SK-N-SH (cell line): ENCODE measurements at regions not wholly inside any gene's neighbourhood (a gene's known extent, or its start where the extent isn't known, plus 50 kb on each side); places are given as distances from the start of the nearest gene placed in this dataset.

ENCODE experiments used
- CTCF ChIA-PET: fragments of 300-600, 350-600 bp; formaldehyde crosslinking; extraction: SDS; loops from one replicate; lab custom pipeline; 2021; lab: Yijun Ruan, JAX
- POLR2A ChIA-PET: fragments of 350-600 bp; sonication (Branson Sonifier 250); formaldehyde crosslinking; extraction: SDS; loops from one replicate; lab custom pipeline; 2020; ENCODE audit warnings: antibody characterized with exemption, inconsistent platforms; lab: Yijun Ruan, JAX
- DNase-seq: peaks from one replicate; pipeline ENCODE4 v3.0.0; 2012
- H2AFZ ChIP-seq: fragments of 200-600 bp; sonication (generic); 2 replicates; pipeline ENCODE4 v1.8.1; 2016; ENCODE audit warnings: antibody characterized with exemption, mild to moderate bottlenecking, low read depth
- H3F3A ChIP-seq: fragments of 200-600 bp; sonication (generic); replicated peaks from 2 replicates; pipeline ENCODE3; 2016; ENCODE audit warnings: antibody characterized with exemption, mild to moderate bottlenecking; ENCODE audit not compliant: insufficient read depth
- H3K27ac ChIP-seq, 2 experiments: fragments of 200-500 bp in 1 of 2; fragments of 200-600 bp in 1 of 2; sonication (Bioruptor generic) in 1 of 2; sonication (generic), shearing (Covaris generic) in 1 of 2; 2 replicates each; pipeline versions ENCODE4 v1.5.1 to v1.6.1; 2014 to 2016; ENCODE audit warnings: low read depth in 2 of 2, inconsistent platforms in 1 of 2, low read length in 1 of 2, mild to moderate bottlenecking in 1 of 2, mixed read lengths in 1 of 2
- H3K27me3 ChIP-seq: fragments of 200-600 bp; sonication (generic), shearing (Covaris generic); 2 replicates; pipeline ENCODE4 v1.6.1; 2016; ENCODE audit warnings: mixed run types; ENCODE audit not compliant: insufficient read depth
- H3K36me3 ChIP-seq, 2 experiments: fragments of 200-500 bp in 1 of 2; fragments of 200-600 bp in 1 of 2; sonication (Bioruptor generic) in 1 of 2; sonication (generic) in 1 of 2; replicated peaks in 1 of 2; 2 replicates each; pipeline versions ENCODE3 to v1.5.1; 2014 to 2016; ENCODE audit warnings: low read length in 1 of 2, mild to moderate bottlenecking in 1 of 2; ENCODE audit not compliant: insufficient read depth in 2 of 2, control insufficient read depth in 1 of 2
- H3K4me1 ChIP-seq, 2 experiments: fragments of 200-500 bp in 1 of 2; fragments of 200-600 bp in 1 of 2; sonication (Bioruptor generic) in 1 of 2; sonication (generic), shearing (Covaris generic) in 1 of 2; 2 replicates each; pipeline versions ENCODE4 v1.5.1 to v1.6.1; 2014 to 2016; ENCODE audit warnings: low read depth in 1 of 2, low read length in 1 of 2, mixed run types in 1 of 2; ENCODE audit not compliant: insufficient read depth in 2 of 2, control insufficient read depth in 1 of 2
- H3K4me2 ChIP-seq: fragments of 200-600 bp; sonication (generic), shearing (Covaris generic); 2 replicates; pipeline ENCODE4 v1.6.1; 2017; ENCODE audit warnings: mixed run types
- H3K4me3 ChIP-seq, 2 experiments: fragments of 200-500 bp in 1 of 2; fragments of 200-600 bp in 1 of 2; sonication (Bioruptor generic) in 1 of 2; sonication (generic), shearing (Covaris generic) in 1 of 2; 2 replicates each; pipeline versions ENCODE4 v1.5.1 to v1.8.1; 2014 to 2016; ENCODE audit warnings: low read depth in 2 of 2, inconsistent platforms in 1 of 2, low read length in 1 of 2, mild to moderate bottlenecking in 1 of 2, mixed read lengths in 1 of 2, moderate library complexity in 1 of 2
- H3K79me2 ChIP-seq: fragments of 200-600 bp; sonication (generic); 2 replicates; pipeline ENCODE4 v1.8.1; 2017; ENCODE audit warnings: mild to moderate bottlenecking; ENCODE audit not compliant: insufficient read depth
- H3K9ac ChIP-seq: fragments of 200-600 bp; sonication (generic); 2 replicates; pipeline ENCODE4 v1.6.1; 2017; ENCODE audit warnings: mixed run types
- H3K9me2 ChIP-seq: fragments of 200-600 bp; sonication (generic); 2 replicates; pipeline ENCODE4 v1.6.1; 2017; ENCODE audit warnings: mixed run types
- H3K9me3 ChIP-seq: fragments of 200-600 bp; sonication (generic); 2 replicates; pipeline ENCODE4 v1.6.1; 2017; ENCODE audit warnings: mixed run types, mild to moderate bottlenecking, moderate library complexity
- H4K20me1 ChIP-seq: fragments of 200-600 bp; sonication (generic); 2 replicates; pipeline ENCODE4 v1.6.1; 2017; ENCODE audit warnings: mild to moderate bottlenecking, mixed run types; ENCODE audit not compliant: insufficient read depth
- FOSL2 ChIP-seq: IDR thresholded peaks from 2 replicates; pipeline ENCODE4 v1.4.0; 2012; ENCODE audit warnings: low read depth, mild to moderate bottlenecking, moderate library complexity, borderline replicate concordance
- FOXJ3 ChIP-seq: sonication (generic); formaldehyde crosslinking; IDR thresholded peaks from 2 replicates; pipeline ENCODE4 v1.5.1; 2020; ENCODE audit warnings: mild to moderate bottlenecking, missing genetic modification reagents
- GABPA ChIP-seq: IDR thresholded peaks from 2 replicates; pipeline ENCODE4 v1.4.0; 2012; ENCODE audit warnings: low read depth, mild to moderate bottlenecking
- IRF3 ChIP-seq: fragments of 150-350 bp; IDR thresholded peaks from 2 replicates; pipeline ENCODE4 v1.6.1; 2016; ENCODE audit warnings: mild to moderate bottlenecking, low read depth, low read length
- JUND ChIP-seq: IDR thresholded peaks from 2 replicates; pipeline ENCODE4 v1.4.0; 2012
- NRF1 ChIP-seq: IDR thresholded peaks from 2 replicates; pipeline ENCODE4 v1.6.1; 2012; ENCODE audit warnings: low read depth, mild to moderate bottlenecking, low read length
- RAD21 ChIP-seq: IDR thresholded peaks from 2 replicates; pipeline ENCODE4 v1.6.1; 2012; ENCODE audit warnings: mild to moderate bottlenecking, low read length
- RCOR1 ChIP-seq: fragments of 150-350 bp; IDR thresholded peaks from 2 replicates; pipeline ENCODE4 v1.6.1; 2017; ENCODE audit warnings: antibody characterized with exemption, low read length
- RFX5 ChIP-seq: IDR thresholded peaks from 2 replicates; pipeline ENCODE4 v1.6.1; 2012; ENCODE audit warnings: mild to moderate bottlenecking, improper control_type of control experiment, low read length
- SIN3A ChIP-seq: IDR thresholded peaks from 2 replicates; pipeline ENCODE4 v1.6.1; 2012; ENCODE audit warnings: low read depth, mild to moderate bottlenecking, low read length, moderate library complexity, borderline replicate concordance
- ZBTB33 ChIP-seq: IDR thresholded peaks from 2 replicates; pipeline ENCODE4 v1.4.0; 2012; ENCODE audit warnings: low read depth, borderline replicate concordance
- WGBS: methylation state at CpG from one replicate; pipeline ENCODE4 v1.1.6; 2017; ENCODE audit warnings: low lambda C conversion rate; 5-methylcytosine and 5-hydroxymethylcytosine counted together
- TF ChIP-seq, protein P1 (sequence below): IDR thresholded peaks from 2 replicates; pipeline ENCODE4 v1.4.0; 2012; ENCODE audit warnings: low read depth
- TF ChIP-seq, protein P2 (sequence below): IDR thresholded peaks from 2 replicates; pipeline ENCODE4 v1.6.1; 2012; ENCODE audit warnings: mild to moderate bottlenecking, low read depth, low read length, moderate library complexity

DNA sequence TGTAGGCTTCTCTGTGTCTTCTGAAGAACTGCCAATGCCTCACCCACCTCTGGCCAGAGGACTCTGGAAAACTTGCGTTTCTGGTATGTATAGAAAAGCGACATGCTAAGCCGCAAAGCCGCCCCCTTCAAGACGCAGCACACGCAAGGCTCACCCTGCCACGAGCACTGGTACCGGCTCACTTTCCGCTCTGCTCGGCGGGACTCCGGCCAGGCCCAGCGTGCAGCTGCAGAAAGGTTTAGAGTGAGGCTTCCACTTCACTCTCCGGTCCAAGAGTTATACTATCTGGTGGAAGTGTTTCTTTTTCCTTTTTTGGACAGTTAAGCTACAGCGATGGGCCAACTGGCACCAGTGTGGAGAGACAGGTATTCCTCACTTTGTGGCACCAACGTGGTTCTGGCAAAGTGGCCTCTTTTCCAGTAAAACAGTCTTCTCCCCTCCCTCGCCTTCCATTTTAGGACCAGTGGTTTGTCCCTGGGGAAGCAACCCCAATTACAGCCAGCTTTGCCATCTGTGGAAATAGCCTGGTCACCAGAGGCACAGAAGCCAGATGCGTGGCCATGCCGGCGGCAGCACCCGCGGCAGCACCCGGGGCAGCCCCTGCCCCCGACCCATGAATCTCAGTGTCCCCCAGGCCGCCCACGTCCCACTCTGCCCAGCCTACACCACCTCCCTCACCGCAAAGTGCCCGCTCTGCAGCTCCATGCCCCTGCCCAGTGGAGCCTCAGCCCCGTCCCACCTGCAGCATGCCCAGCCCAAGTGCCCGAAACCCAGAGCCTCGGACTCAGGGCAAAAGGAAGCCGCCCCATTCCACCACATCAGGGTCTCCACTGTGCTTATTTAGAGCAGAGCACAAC, 91.6 kb upstream of the CTDP1 start (continued):
- TF ChIP-seq ZBTB33: no peak
- TF ChIP-seq RCOR1: no peak
- TF ChIP-seq IRF3: no peak
- no peak for TF ChIP-seq JUND

DNA sequence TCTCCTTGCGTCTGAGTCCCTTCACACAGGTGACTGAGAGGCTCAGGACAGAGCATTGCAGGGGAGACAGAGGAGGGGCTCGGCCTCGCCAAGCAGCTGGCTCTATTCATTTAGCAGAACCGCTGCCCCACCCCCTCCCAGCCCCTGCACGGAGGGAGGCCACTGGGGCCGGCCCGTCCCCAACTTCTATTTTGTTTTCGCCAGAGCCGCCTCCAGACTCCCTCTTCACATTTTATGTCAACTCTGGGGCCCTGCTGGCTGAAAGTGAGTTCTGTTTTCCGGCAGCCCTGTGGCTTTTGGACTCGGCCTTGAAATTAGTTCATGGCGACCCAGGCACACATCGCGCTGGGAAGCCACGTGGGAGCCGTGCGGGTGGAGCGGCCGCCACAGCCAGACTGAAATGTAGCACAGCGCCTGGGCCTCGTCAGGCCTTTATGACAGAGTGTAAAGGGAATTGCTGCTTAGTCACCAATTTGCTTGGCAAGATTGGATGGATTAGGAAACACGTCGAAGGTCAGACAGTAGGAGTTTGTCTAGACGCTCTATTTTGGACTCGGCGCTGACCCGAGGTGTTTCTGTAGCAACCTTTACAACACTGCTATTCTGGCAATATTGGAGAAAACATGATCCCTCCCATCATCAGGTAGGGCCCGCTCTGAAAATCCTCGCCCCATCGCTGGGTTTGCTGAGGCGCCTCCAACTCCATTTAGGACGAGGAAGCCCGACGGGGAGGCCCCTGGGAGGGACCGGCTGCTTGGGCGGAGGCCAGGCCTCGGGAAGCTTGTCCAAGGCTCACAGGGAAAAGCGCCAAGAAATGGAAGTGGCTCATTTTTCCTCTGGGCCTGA, 90.7 kb upstream of the CTDP1 start:
- no peak for DNase-seq
- no peaks in the 10 kb centered on the region for H3F3A ChIP-seq
- H3K9me2 ChIP-seq: no peaks in the 10 kb centered on the region
- no peak overlapping the region for H2AFZ ChIP-seq
- no peak overlapping the region for H3K27ac ChIP-seq
- H3K4me3 ChIP-seq: no peak overlapping the region
- WGBS: 23% methylated on average over 27 of the region's 38 CpGs
- no peaks in the 10 kb centered on the region for H4K20me1 ChIP-seq
- H3K9me3 ChIP-seq: no peaks in the 10 kb centered on the region
- no peaks in the 10 kb centered on the region for H3K79me2 ChIP-seq
- TF ChIP-seq RCOR1: no peak
- TF ChIP-seq, protein P1, sequence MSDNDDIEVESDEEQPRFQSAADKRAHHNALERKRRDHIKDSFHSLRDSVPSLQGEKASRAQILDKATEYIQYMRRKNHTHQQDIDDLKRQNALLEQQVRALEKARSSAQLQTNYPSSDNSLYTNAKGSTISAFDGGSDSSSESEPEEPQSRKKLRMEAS: peak; percentile 40; the same call in 1 of the 2 replicates
- H3K4me1 ChIP-seq: no peaks in the 10 kb centered on the region
- ChIA-PET CTCF (no interaction called here), POLR2A (no interaction called here)
- H3K36me3 ChIP-seq: no peaks in the 10 kb centered on the region
- no peak overlapping the region for H3K4me2 ChIP-seq
- H3K9ac ChIP-seq: no peak overlapping the region
- peaks cover 61% of the 10 kb centered on the region for H3K27me3 ChIP-seq

DNA sequence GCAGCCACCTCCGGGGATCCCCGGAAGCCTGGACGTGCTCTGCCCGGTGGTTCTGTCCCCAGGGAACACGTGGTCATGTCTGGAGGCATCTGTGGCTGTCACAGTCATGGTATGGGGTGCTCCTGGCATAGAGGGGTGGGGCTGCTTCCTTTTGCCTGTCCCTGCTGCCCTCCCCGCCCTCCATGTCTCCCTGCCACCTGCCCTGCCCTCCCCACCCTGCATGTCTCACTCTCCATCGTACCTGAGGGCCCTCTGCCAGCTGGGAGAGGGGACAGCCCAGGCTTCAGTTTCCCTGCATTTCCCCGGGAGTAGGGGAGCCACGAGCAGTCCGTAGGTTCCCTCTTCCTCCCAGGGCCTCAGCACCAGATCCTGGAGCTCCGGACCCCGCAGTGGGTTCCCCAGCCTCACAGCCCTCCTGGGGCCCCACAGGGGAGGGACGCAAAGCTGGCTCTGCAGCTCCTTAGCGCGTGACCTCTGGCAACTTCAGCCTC, 90.0 kb upstream of the CTDP1 start:
- Histone ChIP-seq H3K9me3 (no peaks in the 10 kb centered on the region), H3K27ac (no peak overlapping the region), H3K36me3 (no peaks in the 10 kb centered on the region), H4K20me1 (no peaks in the 10 kb centered on the region), H3K9ac (no peak overlapping the region), H3F3A (no peaks in the 10 kb centered on the region), H3K79me2 (no peaks in the 10 kb centered on the region), H3K4me2 (no peak overlapping the region), H3K4me1 (no peaks in the 10 kb centered on the region), H3K27me3 (peaks cover 67% of the 10 kb centered on the region), H3K4me3 (no peak overlapping the region), H3K9me2 (no peaks in the 10 kb centered on the region), H2AFZ (no peak overlapping the region)
- POLR2A ChIA-PET: no interaction called here
- 8% methylated on average over 2 of the region's 15 CpGs for WGBS
- DNase-seq: no peak
- CTCF ChIA-PET: interaction anchor here (0.6 kb wide), 1 partner anchor 18 kb away, joined by 3 read pairs; no protein-coding TSS in a partner anchor
- TF ChIP-seq, protein P1: no peak
- TF ChIP-seq NRF1 (no peak), RAD21 (no peak), JUND (no peak), FOSL2 (no peak), SIN3A (no peak), FOXJ3 (CRISPR knock-in tag) (no peak), RFX5 (no peak), RCOR1 (no peak), GABPA (no peak)
- TF ChIP-seq, protein P2, sequence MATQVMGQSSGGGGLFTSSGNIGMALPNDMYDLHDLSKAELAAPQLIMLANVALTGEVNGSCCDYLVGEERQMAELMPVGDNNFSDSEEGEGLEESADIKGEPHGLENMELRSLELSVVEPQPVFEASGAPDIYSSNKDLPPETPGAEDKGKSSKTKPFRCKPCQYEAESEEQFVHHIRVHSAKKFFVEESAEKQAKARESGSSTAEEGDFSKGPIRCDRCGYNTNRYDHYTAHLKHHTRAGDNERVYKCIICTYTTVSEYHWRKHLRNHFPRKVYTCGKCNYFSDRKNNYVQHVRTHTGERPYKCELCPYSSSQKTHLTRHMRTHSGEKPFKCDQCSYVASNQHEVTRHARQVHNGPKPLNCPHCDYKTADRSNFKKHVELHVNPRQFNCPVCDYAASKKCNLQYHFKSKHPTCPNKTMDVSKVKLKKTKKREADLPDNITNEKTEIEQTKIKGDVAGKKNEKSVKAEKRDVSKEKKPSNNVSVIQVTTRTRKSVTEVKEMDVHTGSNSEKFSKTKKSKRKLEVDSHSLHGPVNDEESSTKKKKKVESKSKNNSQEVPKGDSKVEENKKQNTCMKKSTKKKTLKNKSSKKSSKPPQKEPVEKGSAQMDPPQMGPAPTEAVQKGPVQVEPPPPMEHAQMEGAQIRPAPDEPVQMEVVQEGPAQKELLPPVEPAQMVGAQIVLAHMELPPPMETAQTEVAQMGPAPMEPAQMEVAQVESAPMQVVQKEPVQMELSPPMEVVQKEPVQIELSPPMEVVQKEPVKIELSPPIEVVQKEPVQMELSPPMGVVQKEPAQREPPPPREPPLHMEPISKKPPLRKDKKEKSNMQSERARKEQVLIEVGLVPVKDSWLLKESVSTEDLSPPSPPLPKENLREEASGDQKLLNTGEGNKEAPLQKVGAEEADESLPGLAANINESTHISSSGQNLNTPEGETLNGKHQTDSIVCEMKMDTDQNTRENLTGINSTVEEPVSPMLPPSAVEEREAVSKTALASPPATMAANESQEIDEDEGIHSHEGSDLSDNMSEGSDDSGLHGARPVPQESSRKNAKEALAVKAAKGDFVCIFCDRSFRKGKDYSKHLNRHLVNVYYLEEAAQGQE: no peak
